SK-N-SH (cell line): ENCODE measurements at regions not wholly inside any gene's neighbourhood (a gene's known extent, or its start where the extent isn't known, plus 50 kb on each side); places are given as distances from the start of the nearest gene placed in this dataset.

Experiments used
- FOSL2 ChIP-seq: IDR thresholded peaks from 2 replicates; pipeline ENCODE4 v1.4.0; 2012; ENCODE audit warnings: low read depth, mild to moderate bottlenecking, moderate library complexity, borderline replicate concordance
- NRF1 ChIP-seq: IDR thresholded peaks from 2 replicates; pipeline ENCODE4 v1.6.1; 2012; ENCODE audit warnings: low read depth, mild to moderate bottlenecking, low read length
- POLR2AphosphoS5 ChIP-seq: IDR thresholded peaks from 2 replicates; pipeline ENCODE4 v1.6.1; 2012; ENCODE audit warnings: low read depth, low read length

- TF ChIP-seq FOSL2: no peak
- TF ChIP-seq NRF1: no peak
- TF ChIP-seq POLR2AphosphoS5: no peak
Measured at GRCh38 chr2:104933151-104933917, 79.4 kb downstream of the POU3F3 start.
